Left renal pelvis (tissue), 4 donors: ENCODE measurements at regions not wholly inside any gene's neighbourhood (a gene's known extent, or its start where the extent isn't known, plus 50 kb on each side); places are given as distances from the start of the nearest gene placed in this dataset.
"Not testable (repeated sequence)": the region's sequence is repeated elsewhere in the genome, so short reads cannot be mapped to it uniquely, and the experiment has no call there.

Experiments
- DNase-seq, 4 donors: peaks; one replicate each; pipeline ENCODE4 v3.0.0-alpha.2; 2013; ENCODE audit warnings: low read depth in 4 of 4, low spot score in 3 of 4

GRCh38 chr16:25637236-25637635 is 54.5 kb upstream of the HS3ST4 start:
- no peak for DNase-seq

GRCh38 chr16:25636662-25637061 is 55.1 kb upstream of the HS3ST4 start:
- DNase-seq = no peak

- DNase-seq = no peak
Measured at GRCh38 chr16:25635454-25635853, 56.3 kb upstream of the HS3ST4 start.

GRCh38 chr16:25633549-25633948 is 58.2 kb upstream of the HS3ST4 start:
- DNase-seq = no peak

GRCh38 chr16:25628766-25629165 is 63.0 kb upstream of the HS3ST4 start:
- no peak for DNase-seq

GRCh38 chr16:25627641-25628040 is 64.1 kb upstream of the HS3ST4 start:
- no peak for DNase-seq

- DNase-seq = no peak
Measured at GRCh38 chr16:25626172-25626571, 65.6 kb upstream of the HS3ST4 start.

GRCh38 chr16:25625620-25626019 is 66.1 kb upstream of the HS3ST4 start:
- no peak for DNase-seq

- DNase-seq = no peak
Measured at GRCh38 chr16:25614716-25615265, 77.0 kb upstream of the HS3ST4 start.

GRCh38 chr16:25613931-25614330 is 77.8 kb upstream of the HS3ST4 start:
- no peak for DNase-seq

- no peak for DNase-seq
Measured at GRCh38 chr16:25608002-25608401, 83.8 kb upstream of the HS3ST4 start.

GRCh38 chr16:25606069-25606468 is 85.7 kb upstream of the HS3ST4 start:
- no peak for DNase-seq

GRCh38 chr16:25605381-25605780 is 86.4 kb upstream of the HS3ST4 start:
- DNase-seq = no peak

GRCh38 chr16:25601306-25601705 is 90.5 kb upstream of the HS3ST4 start:
- DNase-seq = not testable (repeated sequence)

GRCh38 chr16:25596194-25596593 is 95.6 kb upstream of the HS3ST4 start:
- DNase-seq = no peak

- no peak for DNase-seq
Measured at GRCh38 chr16:25593260-25593659, 98.5 kb upstream of the HS3ST4 start.

- DNase-seq = no peak
Measured at GRCh38 chr16:25587783-25588182, 104.0 kb upstream of the HS3ST4 start.

- no peak for DNase-seq
Measured at GRCh38 chr16:25586826-25587225, 104.9 kb upstream of the HS3ST4 start.

- no peak for DNase-seq
Measured at GRCh38 chr16:25585526-25585925, 106.2 kb upstream of the HS3ST4 start.

- DNase-seq = no peak
Measured at GRCh38 chr16:25580041-25580440, 111.7 kb upstream of the HS3ST4 start.

GRCh38 chr16:25575363-25575762 is 116.4 kb upstream of the HS3ST4 start:
- DNase-seq = no peak

GRCh38 chr16:25571712-25572111 is 120.0 kb upstream of the HS3ST4 start:
- no peak for DNase-seq

GRCh38 chr16:25570131-25570530 is 121.6 kb upstream of the HS3ST4 start:
- no peak for DNase-seq
